WTC11 (cell line): ENCODE measurements at regions not wholly inside any gene's neighbourhood (a gene's known extent, or its start where the extent isn't known, plus 50 kb on each side); places are given as distances from the start of the nearest gene placed in this dataset.

ENCODE experiments used
- ATAC-seq: fragments of 200-7000 bp; cut with Tn5 transposase; 2 replicates; pipeline ENCODE4 v1.10.0; 2021; ENCODE audit warnings: mild to moderate bottlenecking, moderate library complexity
- CTCF ChIA-PET: fragments of 300-600 bp; sonication (Branson Sonifier 250); formaldehyde crosslinking; loops from one replicate; lab custom pipeline; 2021; ENCODE audit warnings: antibody characterized with exemption; lab: Charles Lee
- POLR2A ChIA-PET: fragments of 350-600 bp; sonication (Branson Sonifier 250); formaldehyde crosslinking; loops from one replicate; lab custom pipeline; 2021; ENCODE audit warnings: antibody characterized with exemption; lab: Charles Lee
- DNase-seq: peaks from one replicate; pipeline ENCODE4 v3.0.0; 2021; ENCODE audit warnings: low spot score
- H3K27ac Mint-ChIP-seq: 2 replicates; pipeline ENCODE4 v1.8.0; 2021; ENCODE audit warnings: mixed read lengths
- H3K27me3 Mint-ChIP-seq: 2 replicates; pipeline ENCODE4 v1.8.0; 2021; ENCODE audit warnings: low read depth, mild to moderate bottlenecking, moderate library complexity, mixed read lengths
- H3K36me3 Mint-ChIP-seq: 2 replicates; pipeline ENCODE4 v1.8.0; 2021; ENCODE audit warnings: mixed read lengths
- H3K4me1 Mint-ChIP-seq: 2 replicates; pipeline ENCODE4 v1.8.0; 2022; ENCODE audit warnings: mixed read lengths
- H3K4me3 Mint-ChIP-seq: 2 replicates; pipeline ENCODE4 v1.8.0; 2021; ENCODE audit warnings: mild to moderate bottlenecking, moderate library complexity, mixed read lengths
- H3K9me3 Mint-ChIP-seq: 2 replicates; pipeline ENCODE4 v1.8.0; 2021; ENCODE audit warnings: mixed read lengths
- CREM ChIP-seq: sonication (generic); formaldehyde crosslinking; IDR thresholded peaks from 2 replicates; pipeline ENCODE4 v1.8.1; 2022; ENCODE audit warnings: mild to moderate bottlenecking, missing genetic modification reagents, moderate library complexity
- CTCF ChIP-seq: fragments of 200-600 bp; IDR thresholded peaks from 2 replicates; pipeline ENCODE4 v1.8.0; 2022; ENCODE audit warnings: antibody characterized with exemption
- EMX1 ChIP-seq: fragments of 250-450 bp; sonication (Bioruptor Pico); IDR thresholded peaks from 2 replicates; pipeline ENCODE4 v1.8.0; 2021; ENCODE audit warnings: mild to moderate bottlenecking
- JUN ChIP-seq: sonication (generic); formaldehyde crosslinking; IDR thresholded peaks from 2 replicates; pipeline ENCODE4 v1.8.0; 2023; ENCODE audit warnings: mild to moderate bottlenecking, missing genetic modification reagents
- MXD4 ChIP-seq: fragments of 250-450 bp; sonication (Bioruptor Pico); IDR thresholded peaks from 2 replicates; pipeline ENCODE4 v1.8.0; 2021; ENCODE audit warnings: mild to moderate bottlenecking, moderate library complexity, borderline replicate concordance
- NFE2L1 ChIP-seq: sonication (generic); formaldehyde crosslinking; IDR thresholded peaks from 2 replicates; pipeline ENCODE4 v1.8.1; 2023; ENCODE audit warnings: missing genetic modification reagents
- NFYB ChIP-seq: sonication (generic); formaldehyde crosslinking; conservative IDR thresholded peaks from 2 replicates; pipeline ENCODE4 v1.8.0; 2022; ENCODE audit warnings: low read depth, missing genetic modification reagents
- NR1H2 ChIP-seq: sonication (generic); formaldehyde crosslinking; IDR thresholded peaks from 2 replicates; pipeline ENCODE4 v1.9.0; 2021; ENCODE audit warnings: mild to moderate bottlenecking, moderate library complexity, missing genetic modification reagents
- RORB ChIP-seq: fragments of 250-450 bp; sonication (Bioruptor Pico); IDR thresholded peaks from 2 replicates; pipeline ENCODE4 v1.9.0; 2021; ENCODE audit warnings: mild to moderate bottlenecking
- SMAD3 ChIP-seq: sonication (generic); formaldehyde crosslinking; IDR thresholded peaks from 2 replicates; pipeline ENCODE4 v1.8.0; 2022; ENCODE audit warnings: missing genetic modification reagents, mild to moderate bottlenecking, borderline replicate concordance
- SP1 ChIP-seq: sonication (generic); formaldehyde crosslinking; conservative IDR thresholded peaks from 2 replicates; pipeline ENCODE4 v1.8.1; 2022; ENCODE audit warnings: missing genetic modification reagents
- TEAD1 ChIP-seq: sonication (generic); formaldehyde crosslinking; IDR thresholded peaks from 2 replicates; pipeline ENCODE4 v1.8.0; 2022; ENCODE audit warnings: mild to moderate bottlenecking, missing genetic modification reagents
- TEAD4 ChIP-seq: sonication (generic); formaldehyde crosslinking; IDR thresholded peaks from 2 replicates; pipeline ENCODE4 v1.8.0; 2022; ENCODE audit warnings: mild to moderate bottlenecking, missing genetic modification reagents
- ZNF121 ChIP-seq: sonication (generic); formaldehyde crosslinking; IDR thresholded peaks from 2 replicates; pipeline ENCODE4 v1.8.0; 2023; ENCODE audit warnings: missing genetic modification reagents
- ZNF416 ChIP-seq: fragments of 250-450 bp; sonication (Bioruptor Pico); IDR thresholded peaks from 2 replicates; pipeline ENCODE4 v1.9.0; 2021; ENCODE audit warnings: mild to moderate bottlenecking, inconsistent platforms
- ZNF423 ChIP-seq: fragments of 250-450 bp; sonication (Bioruptor Pico); IDR thresholded peaks from 2 replicates; pipeline ENCODE4 v2.1.2; 2022; ENCODE audit warnings: mild to moderate bottlenecking, moderate library complexity
- ZSCAN18 ChIP-seq: fragments of 250-450 bp; sonication (Bioruptor Pico); IDR thresholded peaks from 2 replicates; pipeline ENCODE4 v2.1.2; 2022; ENCODE audit warnings: mild to moderate bottlenecking, moderate library complexity
- TF ChIP-seq, protein P1 (sequence below): sonication (generic); formaldehyde crosslinking; IDR thresholded peaks from 2 replicates; pipeline ENCODE4 v1.8.0; 2022; ENCODE audit warnings: mild to moderate bottlenecking, missing genetic modification reagents
- TF ChIP-seq, protein P2 (sequence below): sonication (generic); formaldehyde crosslinking; IDR thresholded peaks from 2 replicates; pipeline ENCODE4 v1.8.1; 2022; ENCODE audit warnings: low read depth, mild to moderate bottlenecking, moderate library complexity, missing genetic modification reagents, borderline replicate concordance
- TF ChIP-seq, protein P3 (sequence below): fragments of 250-450 bp; sonication (Bioruptor Pico); conservative IDR thresholded peaks from 2 replicates; pipeline ENCODE4 v1.9.0; 2021; ENCODE audit warnings: mild to moderate bottlenecking
- TF ChIP-seq, protein P4 (sequence below): fragments of 250-450 bp; sonication (Bioruptor Pico); IDR thresholded peaks from 2 replicates; pipeline ENCODE4 v1.9.0; 2021; ENCODE audit warnings: mild to moderate bottlenecking, borderline replicate concordance
- TF ChIP-seq, protein P5 (sequence below): fragments of 250-450 bp; sonication (Bioruptor Pico); IDR thresholded peaks from 2 replicates; pipeline ENCODE4 v1.8.0; 2021; ENCODE audit warnings: mild to moderate bottlenecking

DNA sequence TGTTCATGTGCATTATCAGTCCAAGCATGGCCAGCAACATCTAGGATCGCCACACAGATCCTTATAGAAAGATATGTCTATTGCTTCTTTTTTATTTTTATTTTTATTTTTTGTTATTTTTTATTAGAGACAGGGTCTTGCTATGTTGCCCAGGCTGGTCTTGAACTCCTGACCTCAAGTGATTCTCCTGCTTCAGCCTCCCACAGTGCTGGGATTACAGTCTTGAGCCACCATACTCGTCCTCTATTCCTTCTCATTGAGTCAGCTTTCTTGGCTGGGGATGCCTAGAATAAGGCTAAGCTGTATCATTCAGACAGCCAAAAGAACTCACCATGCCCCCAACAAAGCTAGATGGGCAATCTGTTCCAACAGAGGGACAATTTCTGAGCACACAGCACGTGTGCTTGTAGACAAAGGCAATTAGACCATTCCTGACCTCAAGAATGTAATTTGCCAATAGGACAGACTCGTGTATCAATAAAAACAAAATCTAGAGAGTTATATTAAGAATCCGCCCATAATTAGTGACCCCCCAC, 264.0 kb upstream of the NEBL start:
- Mint-ChIP-seq H3K36me3 (peaks cover 27% of the 10 kb centered on the region), H3K9me3 (peaks cover 28% of the 10 kb centered on the region), H3K4me3 (no peak overlapping the region), H3K27me3 (no peaks in the 10 kb centered on the region), H3K27ac (peak overlapping the region; percentile 78), H3K4me1 (peaks cover 23% of the 10 kb centered on the region)
- DNase-seq = no peak
- no peak for ATAC-seq
- CTCF ChIA-PET = no interaction called here
- POLR2A ChIA-PET = interaction anchor here (0.6 to 0.9 kb wide), 2 partner anchors 11 to 358 kb away, joined by 4 read pairs; no protein-coding TSS in a partner anchor
- TF ChIP-seq EMX1 (CRISPR knock-in tag) = no peak
- TF ChIP-seq ZNF121 (CRISPR knock-in tag) = peak; percentile 91
- no peak for TF ChIP-seq ZNF416 (CRISPR knock-in tag)
- TF ChIP-seq TEAD1 (CRISPR knock-in tag) = no peak

DNA sequence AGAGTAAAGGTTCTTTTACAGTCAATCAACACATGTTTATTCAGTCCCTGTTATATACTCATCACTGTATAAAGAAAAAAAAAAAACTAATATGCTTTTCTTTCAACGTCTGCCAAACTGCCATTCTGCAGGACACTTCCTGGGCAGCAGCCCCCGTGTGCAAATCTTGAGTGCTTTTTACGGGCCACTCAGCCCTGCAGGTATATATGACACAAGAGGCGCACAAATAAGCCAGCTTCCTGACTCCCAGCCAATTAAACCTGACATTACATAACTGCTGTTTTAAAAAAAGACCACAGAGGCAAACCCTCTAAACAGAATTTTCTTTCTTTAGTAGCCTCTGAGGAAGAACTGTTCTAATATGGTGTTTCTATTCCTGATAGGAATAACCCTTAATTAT, 263.0 kb upstream of the NEBL start:
- H3K27ac Mint-ChIP-seq = no peak overlapping the region
- no peak overlapping the region for H3K4me3 Mint-ChIP-seq
- no peak for DNase-seq
- TF ChIP-seq JUN (CRISPR knock-in tag) (no peak), SMAD3 (no peak), NFYB (CRISPR knock-in tag) (no peak), ZNF416 (CRISPR knock-in tag) (no peak), RORB (no peak), ZNF121 (CRISPR knock-in tag) (no peak), TEAD4 (CRISPR knock-in tag) (no peak), CTCF (no peak), NFE2L1 (CRISPR knock-in tag) (no peak), MXD4 (CRISPR knock-in tag) (no peak), NR1H2 (no peak), ZNF423 (CRISPR knock-in tag) (no peak), SP1 (CRISPR knock-in tag) (no peak), CREM (no peak), ZSCAN18 (no peak)
- TF ChIP-seq, protein P1, sequence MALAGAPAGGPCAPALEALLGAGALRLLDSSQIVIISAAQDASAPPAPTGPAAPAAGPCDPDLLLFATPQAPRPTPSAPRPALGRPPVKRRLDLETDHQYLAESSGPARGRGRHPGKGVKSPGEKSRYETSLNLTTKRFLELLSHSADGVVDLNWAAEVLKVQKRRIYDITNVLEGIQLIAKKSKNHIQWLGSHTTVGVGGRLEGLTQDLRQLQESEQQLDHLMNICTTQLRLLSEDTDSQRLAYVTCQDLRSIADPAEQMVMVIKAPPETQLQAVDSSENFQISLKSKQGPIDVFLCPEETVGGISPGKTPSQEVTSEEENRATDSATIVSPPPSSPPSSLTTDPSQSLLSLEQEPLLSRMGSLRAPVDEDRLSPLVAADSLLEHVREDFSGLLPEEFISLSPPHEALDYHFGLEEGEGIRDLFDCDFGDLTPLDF (CRISPR knock-in tag) = no peak
- TF ChIP-seq, protein P2, sequence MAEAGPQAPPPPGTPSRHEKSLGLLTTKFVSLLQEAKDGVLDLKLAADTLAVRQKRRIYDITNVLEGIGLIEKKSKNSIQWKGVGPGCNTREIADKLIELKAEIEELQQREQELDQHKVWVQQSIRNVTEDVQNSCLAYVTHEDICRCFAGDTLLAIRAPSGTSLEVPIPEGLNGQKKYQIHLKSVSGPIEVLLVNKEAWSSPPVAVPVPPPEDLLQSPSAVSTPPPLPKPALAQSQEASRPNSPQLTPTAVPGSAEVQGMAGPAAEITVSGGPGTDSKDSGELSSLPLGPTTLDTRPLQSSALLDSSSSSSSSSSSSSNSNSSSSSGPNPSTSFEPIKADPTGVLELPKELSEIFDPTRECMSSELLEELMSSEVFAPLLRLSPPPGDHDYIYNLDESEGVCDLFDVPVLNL = no peak
- TF ChIP-seq, protein P3, sequence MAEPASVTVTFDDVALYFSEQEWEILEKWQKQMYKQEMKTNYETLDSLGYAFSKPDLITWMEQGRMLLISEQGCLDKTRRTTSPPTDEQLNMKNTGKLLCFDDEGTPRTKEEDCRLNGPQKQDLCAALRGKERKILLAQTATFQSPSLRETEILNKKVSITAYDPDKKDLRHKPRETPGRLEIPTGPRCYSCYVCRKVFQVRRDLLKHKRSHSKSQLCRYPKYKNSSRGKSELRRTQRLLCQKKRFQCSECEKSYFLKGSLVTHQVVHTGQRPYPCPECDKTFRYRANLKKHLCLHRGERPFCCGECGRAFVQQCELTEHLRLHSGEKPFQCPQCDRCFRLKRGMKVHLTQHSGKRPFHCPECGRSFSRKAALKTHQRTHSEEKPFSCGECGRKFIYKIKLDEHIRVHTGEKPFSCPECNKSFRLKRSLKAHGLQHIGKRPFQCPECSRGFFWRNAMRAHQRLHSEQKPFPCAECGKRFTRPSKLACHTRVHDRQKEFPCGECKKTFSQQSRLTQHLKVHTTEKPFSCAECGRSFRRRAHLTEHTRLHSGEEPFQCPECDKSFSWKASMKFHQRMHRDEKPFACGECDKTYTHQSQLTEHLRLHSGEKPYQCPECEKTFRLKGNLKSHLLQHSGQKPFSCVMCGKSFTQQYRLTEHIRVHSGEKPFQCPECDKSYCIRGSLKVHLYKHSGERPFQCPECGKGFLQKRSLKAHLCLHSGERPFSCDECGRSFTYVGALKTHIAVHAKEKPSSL (CRISPR knock-in tag) = no peak
- TF ChIP-seq, protein P4, sequence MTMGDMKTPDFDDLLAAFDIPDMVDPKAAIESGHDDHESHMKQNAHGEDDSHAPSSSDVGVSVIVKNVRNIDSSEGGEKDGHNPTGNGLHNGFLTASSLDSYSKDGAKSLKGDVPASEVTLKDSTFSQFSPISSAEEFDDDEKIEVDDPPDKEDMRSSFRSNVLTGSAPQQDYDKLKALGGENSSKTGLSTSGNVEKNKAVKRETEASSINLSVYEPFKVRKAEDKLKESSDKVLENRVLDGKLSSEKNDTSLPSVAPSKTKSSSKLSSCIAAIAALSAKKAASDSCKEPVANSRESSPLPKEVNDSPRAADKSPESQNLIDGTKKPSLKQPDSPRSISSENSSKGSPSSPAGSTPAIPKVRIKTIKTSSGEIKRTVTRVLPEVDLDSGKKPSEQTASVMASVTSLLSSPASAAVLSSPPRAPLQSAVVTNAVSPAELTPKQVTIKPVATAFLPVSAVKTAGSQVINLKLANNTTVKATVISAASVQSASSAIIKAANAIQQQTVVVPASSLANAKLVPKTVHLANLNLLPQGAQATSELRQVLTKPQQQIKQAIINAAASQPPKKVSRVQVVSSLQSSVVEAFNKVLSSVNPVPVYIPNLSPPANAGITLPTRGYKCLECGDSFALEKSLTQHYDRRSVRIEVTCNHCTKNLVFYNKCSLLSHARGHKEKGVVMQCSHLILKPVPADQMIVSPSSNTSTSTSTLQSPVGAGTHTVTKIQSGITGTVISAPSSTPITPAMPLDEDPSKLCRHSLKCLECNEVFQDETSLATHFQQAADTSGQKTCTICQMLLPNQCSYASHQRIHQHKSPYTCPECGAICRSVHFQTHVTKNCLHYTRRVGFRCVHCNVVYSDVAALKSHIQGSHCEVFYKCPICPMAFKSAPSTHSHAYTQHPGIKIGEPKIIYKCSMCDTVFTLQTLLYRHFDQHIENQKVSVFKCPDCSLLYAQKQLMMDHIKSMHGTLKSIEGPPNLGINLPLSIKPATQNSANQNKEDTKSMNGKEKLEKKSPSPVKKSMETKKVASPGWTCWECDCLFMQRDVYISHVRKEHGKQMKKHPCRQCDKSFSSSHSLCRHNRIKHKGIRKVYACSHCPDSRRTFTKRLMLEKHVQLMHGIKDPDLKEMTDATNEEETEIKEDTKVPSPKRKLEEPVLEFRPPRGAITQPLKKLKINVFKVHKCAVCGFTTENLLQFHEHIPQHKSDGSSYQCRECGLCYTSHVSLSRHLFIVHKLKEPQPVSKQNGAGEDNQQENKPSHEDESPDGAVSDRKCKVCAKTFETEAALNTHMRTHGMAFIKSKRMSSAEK (CRISPR knock-in tag) = no peak
- TF ChIP-seq, protein P5, sequence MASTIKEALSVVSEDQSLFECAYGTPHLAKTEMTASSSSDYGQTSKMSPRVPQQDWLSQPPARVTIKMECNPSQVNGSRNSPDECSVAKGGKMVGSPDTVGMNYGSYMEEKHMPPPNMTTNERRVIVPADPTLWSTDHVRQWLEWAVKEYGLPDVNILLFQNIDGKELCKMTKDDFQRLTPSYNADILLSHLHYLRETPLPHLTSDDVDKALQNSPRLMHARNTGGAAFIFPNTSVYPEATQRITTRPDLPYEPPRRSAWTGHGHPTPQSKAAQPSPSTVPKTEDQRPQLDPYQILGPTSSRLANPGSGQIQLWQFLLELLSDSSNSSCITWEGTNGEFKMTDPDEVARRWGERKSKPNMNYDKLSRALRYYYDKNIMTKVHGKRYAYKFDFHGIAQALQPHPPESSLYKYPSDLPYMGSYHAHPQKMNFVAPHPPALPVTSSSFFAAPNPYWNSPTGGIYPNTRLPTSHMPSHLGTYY = no peak
- ChIA-PET POLR2A (interaction anchor here (0.8 kb wide), 1 partner anchor 14 kb away, joined by 3 read pairs; no protein-coding TSS in a partner anchor), CTCF (interaction anchor here (0.7 to 1.6 kb wide), 2 partner anchors 12 to 709 kb away, joined by 4 to 5 read pairs; no protein-coding TSS in a partner anchor)
- peaks cover 27% of the 10 kb centered on the region for H3K36me3 Mint-ChIP-seq
- no peak for ATAC-seq
- peaks cover 28% of the 10 kb centered on the region for H3K9me3 Mint-ChIP-seq
- H3K4me1 Mint-ChIP-seq = peaks cover 30% of the 10 kb centered on the region
- no peaks in the 10 kb centered on the region for H3K27me3 Mint-ChIP-seq
